H9 (cell line): ENCODE measurements at regions not wholly inside any gene's neighbourhood (a gene's known extent, or its start where the extent isn't known, plus 50 kb on each side); places are given as distances from the start of the nearest gene placed in this dataset.

ENCODE experiments used
- DNase-seq: peaks from one replicate; pipeline ENCODE4 v3.0.0-alpha.2; 2017
- H2AFZ ChIP-seq: one replicate; pipeline ENCODE4 v1.6.1; 2013; ENCODE audit warnings: mild to moderate bottlenecking, low read length, control low read depth, moderate library complexity
- H2AK5ac ChIP-seq: 2 replicates; pipeline ENCODE4 v1.6.1; 2013; ENCODE audit warnings: low read length, control low read depth, mixed read lengths; ENCODE audit not compliant: insufficient read length
- H2BK120ac ChIP-seq: one replicate; pipeline ENCODE4 v1.6.1; 2013; ENCODE audit warnings: low read depth, mild to moderate bottlenecking, low read length, control low read depth, inconsistent platforms; ENCODE audit not compliant: poor library complexity, severe bottlenecking
- H2BK12ac ChIP-seq: 2 replicates; pipeline ENCODE4 v1.6.1; 2013; ENCODE audit warnings: low read length, control low read depth, mixed read lengths, low read depth; ENCODE audit not compliant: insufficient read length
- H2BK15ac ChIP-seq: 2 replicates; pipeline ENCODE4 v1.6.1; 2013; ENCODE audit warnings: low read depth, low read length, control low read depth
- H2BK20ac ChIP-seq: one replicate; pipeline ENCODE4 v1.6.1; 2013; ENCODE audit warnings: low read depth, mild to moderate bottlenecking, low read length, control low read depth, inconsistent platforms; ENCODE audit not compliant: poor library complexity, severe bottlenecking
- H2BK5ac ChIP-seq: 2 replicates; pipeline ENCODE4 v1.6.1; 2013; ENCODE audit warnings: low read length, control low read depth, mixed read lengths; ENCODE audit not compliant: insufficient read length
- H3K14ac ChIP-seq: 2 replicates; pipeline ENCODE4 v1.6.1; 2013; ENCODE audit warnings: low read length, control low read depth; ENCODE audit not compliant: insufficient read depth
- H3K18ac ChIP-seq: 2 replicates; pipeline ENCODE4 v1.6.1; 2013; ENCODE audit warnings: low read depth, mild to moderate bottlenecking, mixed read lengths, low read length, control low read depth; ENCODE audit not compliant: insufficient read length
- H3K23ac ChIP-seq: 2 replicates; pipeline ENCODE4 v1.6.1; 2013; ENCODE audit warnings: low read length, control low read depth, mixed read lengths, low read depth; ENCODE audit not compliant: insufficient read length
- H3K23me2 ChIP-seq: 2 replicates; pipeline ENCODE4 v1.6.1; 2013; ENCODE audit warnings: low read depth, mild to moderate bottlenecking, mixed read lengths, low read length, control low read depth; ENCODE audit not compliant: insufficient read length, poor library complexity, severe bottlenecking
- H3K27ac ChIP-seq: 2 replicates; pipeline ENCODE4 v1.5.1; 2013; ENCODE audit warnings: low read length, control low read depth, mixed read lengths, low read depth; ENCODE audit not compliant: insufficient read length
- H3K27me3 ChIP-seq: 2 replicates; pipeline ENCODE4 v1.6.1; 2013; ENCODE audit warnings: low read length, control low read depth, inconsistent platforms; ENCODE audit not compliant: insufficient read depth
- H3K4ac ChIP-seq: 2 replicates; pipeline ENCODE4 v1.6.1; 2013; ENCODE audit warnings: low read depth, mild to moderate bottlenecking, control low read depth, inconsistent platforms, low read length, moderate library complexity
- H3K4me1 ChIP-seq: 2 replicates; pipeline ENCODE4 v1.6.1; 2013; ENCODE audit warnings: low read length, control low read depth, inconsistent platforms; ENCODE audit not compliant: insufficient read depth
- H3K4me2 ChIP-seq: 2 replicates; pipeline ENCODE4 v1.6.1; 2013; ENCODE audit warnings: low read length, control low read depth, mixed read lengths; ENCODE audit not compliant: insufficient read length, insufficient read depth
- H3K56ac ChIP-seq: 2 replicates; pipeline ENCODE4 v1.6.1; 2013; ENCODE audit warnings: low read depth, mild to moderate bottlenecking, mixed read lengths, low read length, control low read depth; ENCODE audit not compliant: insufficient read length
- H3K79me1 ChIP-seq: 2 replicates; pipeline ENCODE4 v1.6.1; 2013; ENCODE audit warnings: low read depth, mild to moderate bottlenecking, moderate library complexity, low read length, control low read depth, inconsistent platforms; ENCODE audit not compliant: insufficient read depth, poor library complexity, severe bottlenecking
- H3K79me2 ChIP-seq: 2 replicates; pipeline ENCODE4 v1.6.1; 2013; ENCODE audit warnings: low read length, control low read depth, inconsistent platforms; ENCODE audit not compliant: insufficient read depth
- H3K9ac ChIP-seq: 2 replicates; pipeline ENCODE4 v1.6.1; 2013; ENCODE audit warnings: low read length, control low read depth, mixed read lengths; ENCODE audit not compliant: insufficient read length; ENCODE audit errors: extremely low read depth
- H3K9me3 ChIP-seq: one replicate; pipeline ENCODE4 v1.6.1; 2013; ENCODE audit warnings: low read depth, low read length, inconsistent platforms; ENCODE audit not compliant: control insufficient read depth
- H3T11ph ChIP-seq: one replicate; pipeline ENCODE4 v1.6.1; 2013; ENCODE audit warnings: mild to moderate bottlenecking, low read length, control low read depth, inconsistent platforms
- H4K20me1 ChIP-seq: one replicate; pipeline ENCODE4 v1.6.1; 2013; ENCODE audit not compliant: control insufficient read depth, insufficient read length, insufficient read depth
- H4K5ac ChIP-seq: 2 replicates; pipeline ENCODE4 v1.6.1; 2013; ENCODE audit warnings: low read depth, mild to moderate bottlenecking, mixed read lengths, low read length, control low read depth; ENCODE audit not compliant: insufficient read length
- H4K8ac ChIP-seq: replicated peaks from 2 replicates; pipeline ENCODE4 v1.6.1; 2013; ENCODE audit warnings: low read length, control low read depth, mixed read lengths, low read depth; ENCODE audit not compliant: insufficient read length
- H4K91ac ChIP-seq: 2 replicates; pipeline ENCODE4 v1.6.1; 2013; ENCODE audit warnings: low read depth, mild to moderate bottlenecking, moderate library complexity, mixed read lengths, low read length, control low read depth; ENCODE audit not compliant: insufficient read length
- H3K27ac Mint-ChIP-seq, 3 experiments: 2 replicates in 2 of 3; 3 replicates in 1 of 3; pipeline ENCODE4 v1.8.0; 2020 to 2021; ENCODE audit warnings: mixed read lengths in 3 of 3, mild to moderate bottlenecking in 1 of 3, moderate library complexity in 1 of 3
- H3K27me3 Mint-ChIP-seq: 2 replicates; pipeline ENCODE4 v1.8.0; 2021; ENCODE audit warnings: low read depth, mild to moderate bottlenecking, moderate library complexity, mixed read lengths
- H3K36me3 Mint-ChIP-seq, 3 experiments: 2 replicates in 2 of 3; 3 replicates in 1 of 3; pipeline ENCODE4 v1.8.0; 2020 to 2021; ENCODE audit warnings: low read depth in 3 of 3, mixed read lengths in 3 of 3; ENCODE audit not compliant: insufficient read depth in 1 of 3
- H3K4me1 Mint-ChIP-seq, 2 experiments: 2 replicates each; pipeline ENCODE4 v1.8.0; 2020; ENCODE audit warnings: mixed read lengths in 2 of 2
- H3K4me3 Mint-ChIP-seq, 2 experiments: 2 replicates in 1 of 2; 3 replicates in 1 of 2; pipeline ENCODE4 v1.8.0; 2020 to 2021; ENCODE audit warnings: mild to moderate bottlenecking in 2 of 2, mixed read lengths in 2 of 2, moderate library complexity in 1 of 2
- H3K9me3 Mint-ChIP-seq, 2 experiments: 2 replicates in 1 of 2; 3 replicates in 1 of 2; pipeline ENCODE4 v1.8.0; 2020; ENCODE audit warnings: mild to moderate bottlenecking in 2 of 2, mixed read lengths in 2 of 2, moderate library complexity in 1 of 2
- CTCF ChIP-seq: fragments of 200-600 bp; sonication (generic); conservative IDR thresholded peaks from 3 replicates; pipeline ENCODE4 v1.8.0; 2021; ENCODE audit warnings: antibody characterized with exemption, mild to moderate bottlenecking
- WGBS: extraction: QIAGEN DNeasy Blood & Tissue Kit; methylation state at CpG from one replicate; pipeline ENCODE4 v1.1.7; 2013; ENCODE audit warnings: missing lambda C conversion rate, low lambda C conversion rate, mixed read lengths; ENCODE audit not compliant: insufficient read length; ENCODE audit errors: extremely low coverage; 5-methylcytosine and 5-hydroxymethylcytosine counted together

GRCh38 chr7:46713868-46714596 is 793.0 kb upstream of the IGFBP3 start:
- no peak for DNase-seq
- no CpG with 5 or more reads among the region's 4 CpGs for WGBS
- Mint-ChIP-seq H3K9me3 (no peaks in the 10 kb centered on the region), H3K4me1 (0 out of 4 replicates have a peak, but pooled peaks cover 0 to 3% of the 10 kb centered on the region in 2 experiments), H3K27ac (no peak overlapping the region), H3K36me3 (no peaks in the 10 kb centered on the region), H3K4me3 (no peak overlapping the region), H3K27me3 (no peaks in the 10 kb centered on the region; the same call in 1 of the 2 replicates)
- Histone ChIP-seq H3K14ac (no peak overlapping the region), H2BK5ac (no peak overlapping the region), H3K79me2 (no peaks in the 10 kb centered on the region), H4K91ac (no peak overlapping the region), H3K9me3 (no peaks in the 10 kb centered on the region), H3K9ac (no peak overlapping the region), H4K20me1 (no peaks in the 10 kb centered on the region), H3K18ac (no peak overlapping the region), H3K4ac (no peak overlapping the region), H3K79me1 (no peaks in the 10 kb centered on the region), H2AK5ac (no peak overlapping the region), H2BK120ac (no peak overlapping the region), H2AFZ (no peak overlapping the region), H3K4me2 (no peak overlapping the region), H3T11ph (no peak overlapping the region), H3K56ac (no peak overlapping the region), H3K23ac (no peak overlapping the region), H3K4me1 (no peaks in the 10 kb centered on the region), H3K27me3 (no peaks in the 10 kb centered on the region), H3K27ac (no peak overlapping the region), H4K5ac (no peak overlapping the region), H3K23me2 (no peaks in the 10 kb centered on the region), H2BK12ac (no peak overlapping the region), H4K8ac (no peak overlapping the region), H2BK15ac (no peak overlapping the region), H2BK20ac (no peak overlapping the region)
- TF ChIP-seq CTCF: no peak
